Stimulated activated CD8-positive, alpha-beta memory T cell treated with anti-CD3 and anti-CD28 coated beads, Interleukin-7, amount 100 ng/mL, for 1 hour (primary cell): ENCODE measurements at regions not wholly inside any gene's neighbourhood (a gene's known extent, or its start where the extent isn't known, plus 50 kb on each side); places are given as distances from the start of the nearest gene placed in this dataset.
A peak's percentile ranks its signal among the peaks of the same experiment; 100 is the strongest.
"Not testable (repeated sequence)": the region's sequence is repeated elsewhere in the genome, so short reads cannot be mapped to it uniquely, and the experiment has no call there.

ENCODE experiments used
- DNase-seq, 2 donors: peaks; one replicate each; pipeline ENCODE4 v3.0.0-alpha.2; 2020; ENCODE audit warnings: low read depth in 2 of 2

- peak in 1 of 2 donors; percentile 13 for DNase-seq
Observed at GRCh38 chr18:57881818-57882413, 78.8 kb upstream of the ATP8B1 start.

DNA sequence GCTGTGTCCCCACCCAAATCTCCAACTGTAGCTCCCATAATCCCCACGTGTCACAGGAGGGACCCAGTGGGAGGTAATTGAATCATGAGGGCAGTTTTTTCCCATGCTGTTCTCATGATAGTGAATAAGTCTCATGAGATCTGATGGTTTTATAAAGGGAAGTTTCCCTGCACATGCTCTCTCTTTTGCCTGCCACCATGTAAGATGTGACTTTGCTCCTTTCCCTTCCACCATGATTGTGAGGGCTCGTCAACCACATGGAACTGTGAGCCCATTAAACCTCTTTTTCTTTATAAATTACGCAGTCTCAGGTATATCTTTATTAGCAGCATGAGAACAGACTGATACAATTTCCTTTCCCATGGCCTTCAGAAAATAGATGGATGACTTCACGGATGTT, 76.8 kb upstream of the ATP8B1 start:
- not testable (repeated sequence) for DNase-seq

DNA sequence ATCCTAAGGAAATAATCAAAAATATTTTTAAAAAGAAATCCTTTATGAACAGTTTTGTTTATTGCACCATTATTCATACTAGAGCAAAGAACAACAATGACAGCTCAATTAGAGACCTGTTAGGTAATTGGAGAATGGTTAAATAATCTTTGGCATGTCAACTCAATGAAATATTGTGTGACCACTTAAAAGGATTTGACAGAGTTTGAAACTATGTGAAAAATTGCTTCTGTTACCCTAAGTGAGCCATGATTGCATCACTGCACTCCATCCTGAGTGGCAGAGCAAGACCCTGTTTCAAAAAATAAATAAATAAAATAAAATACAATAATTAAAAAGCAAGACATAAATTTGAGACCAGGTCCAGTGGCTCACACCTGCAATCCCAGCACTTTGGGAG, 66.1 kb upstream of the ATP8B1 start:
- no peak for DNase-seq

DNA sequence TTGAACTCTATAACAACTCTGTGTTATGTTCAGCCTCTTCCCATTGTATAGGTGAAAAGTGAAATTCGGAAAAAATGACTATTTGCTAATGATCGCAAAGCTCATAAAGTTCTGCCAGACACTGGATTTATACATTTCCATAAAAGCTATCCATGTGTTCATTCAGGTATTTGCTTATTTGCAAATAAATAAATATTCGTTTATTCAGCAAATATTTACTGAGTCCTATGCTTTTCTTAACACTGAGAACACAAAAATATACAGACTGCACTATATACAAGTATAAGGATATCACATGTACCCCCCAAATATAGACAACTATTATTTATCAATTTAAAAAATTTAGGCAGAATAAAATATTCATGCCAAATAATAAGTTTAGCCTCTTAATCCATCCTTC, 63.2 kb upstream of the ATP8B1 start:
- no peak for DNase-seq

GRCh38 chr18:57864615-57865121, 61.6 kb upstream of the ATP8B1 start:
- no peak for DNase-seq

GRCh38 chr18:57863706-57864105, 60.6 kb upstream of the ATP8B1 start:
- DNase-seq: no peak

GRCh38 chr18:57859314-57859713, 56.2 kb upstream of the ATP8B1 start:
- DNase-seq: no peak

- DNase-seq: no peak
Observed at GRCh38 chr18:57856557-57857280, 53.6 kb upstream of the ATP8B1 start.

GRCh38 chr18:57856128-57856527, 53.0 kb upstream of the ATP8B1 start:
- DNase-seq: no peak

GRCh38 chr18:57855551-57855950, 52.4 kb upstream of the ATP8B1 start:
- no peak for DNase-seq

GRCh38 chr18:57854726-57855125, 51.6 kb upstream of the ATP8B1 start:
- no peak for DNase-seq

DNA sequence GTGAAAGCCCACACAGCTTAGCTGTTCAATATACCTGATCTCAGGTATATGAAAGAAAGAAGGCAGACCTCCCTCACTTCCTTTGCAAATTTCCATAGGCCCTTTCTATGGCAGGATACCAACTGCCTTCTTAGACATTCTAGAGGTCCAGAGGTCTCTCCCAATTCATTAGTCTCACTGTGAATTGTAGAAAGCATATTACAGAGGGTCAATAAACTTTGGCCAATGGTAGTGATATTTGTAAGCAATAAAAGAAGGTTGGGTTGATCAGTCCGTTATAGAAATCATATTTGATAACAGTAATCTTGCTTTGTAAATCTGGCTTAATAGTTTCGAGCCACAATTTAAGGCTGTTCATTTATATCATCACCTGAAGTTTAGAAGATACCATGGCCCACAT, 50.7 kb upstream of the ATP8B1 start:
- no peak for DNase-seq

DNA sequence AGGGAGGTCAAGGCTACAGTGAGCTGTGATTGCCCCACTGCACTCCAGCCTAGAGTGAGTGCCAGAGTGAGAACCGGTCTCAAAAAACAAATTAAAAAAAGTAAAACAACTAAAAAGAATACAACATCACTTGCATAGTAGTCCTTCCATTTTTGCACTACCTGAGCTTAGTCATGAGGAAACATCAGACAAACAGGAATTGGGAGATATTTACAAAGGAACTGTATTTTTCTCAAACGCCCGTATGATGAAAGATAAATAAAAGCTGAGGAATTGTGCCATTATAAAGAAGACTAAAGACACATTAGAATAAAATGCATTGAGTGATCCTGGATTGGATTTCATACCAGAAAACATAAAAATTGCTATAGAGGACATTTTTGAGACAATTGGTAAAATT, 50.0 kb upstream of the ATP8B1 start:
- DNase-seq: no peak
